ENCODE measurements at regions not wholly inside any gene's neighbourhood (a gene's known extent, or its start where the extent isn't known, plus 50 kb on each side); places are given as distances from the start of the nearest gene placed in this dataset.

DNA sequence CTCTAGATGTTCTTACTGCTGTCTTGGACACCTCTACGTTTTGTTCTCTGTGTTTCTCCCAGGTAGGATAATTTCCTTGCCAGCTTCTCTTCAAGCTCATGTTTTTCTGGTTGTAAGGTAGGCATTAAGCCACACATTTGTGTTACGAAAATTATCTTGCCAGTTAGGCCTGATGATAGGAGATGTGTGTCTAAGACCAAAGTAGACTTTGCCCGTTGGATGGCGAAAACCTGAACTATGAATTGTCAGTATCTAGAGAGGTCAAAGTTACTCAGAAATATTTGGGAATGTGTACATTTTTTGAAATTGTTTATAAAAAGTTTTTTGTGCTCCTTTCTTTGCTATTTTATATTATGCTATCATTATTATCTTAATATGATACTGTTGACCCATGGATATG, 72.8 kb downstream of the FHIP1A start:
- no peak overlapping the region for H3K4me3 ChIP-seq (ENCODE audit: low read length)
- DNase-seq, result no peak
- Mint-ChIP-seq H3K4me3 (no peak overlapping the region), H3K4me1 (no peaks in the 10 kb centered on the region), H3K27ac (no peak overlapping the region), H3K36me3 (no peaks in the 10 kb centered on the region), H3K27me3 (ENCODE audit: low read depth in 2 of 2) (peaks cover 0 to 7% of the 10 kb centered on the region in 2 donors), H3K9me3 (no peaks in the 10 kb centered on the region)
- no peaks in the 10 kb centered on the region for H3K36me3 ChIP-seq (ENCODE audit: control insufficient read depth, insufficient read depth, low read length)
- H3K27me3 ChIP-seq (ENCODE audit: control insufficient read depth, insufficient read depth, low read length), result no peaks in the 10 kb centered on the region
- H3K9me3 ChIP-seq (ENCODE audit: control insufficient read depth, insufficient read depth, low read length), result no peaks in the 10 kb centered on the region
- ATAC-seq, result no peak
- TF ChIP-seq, protein P1, sequence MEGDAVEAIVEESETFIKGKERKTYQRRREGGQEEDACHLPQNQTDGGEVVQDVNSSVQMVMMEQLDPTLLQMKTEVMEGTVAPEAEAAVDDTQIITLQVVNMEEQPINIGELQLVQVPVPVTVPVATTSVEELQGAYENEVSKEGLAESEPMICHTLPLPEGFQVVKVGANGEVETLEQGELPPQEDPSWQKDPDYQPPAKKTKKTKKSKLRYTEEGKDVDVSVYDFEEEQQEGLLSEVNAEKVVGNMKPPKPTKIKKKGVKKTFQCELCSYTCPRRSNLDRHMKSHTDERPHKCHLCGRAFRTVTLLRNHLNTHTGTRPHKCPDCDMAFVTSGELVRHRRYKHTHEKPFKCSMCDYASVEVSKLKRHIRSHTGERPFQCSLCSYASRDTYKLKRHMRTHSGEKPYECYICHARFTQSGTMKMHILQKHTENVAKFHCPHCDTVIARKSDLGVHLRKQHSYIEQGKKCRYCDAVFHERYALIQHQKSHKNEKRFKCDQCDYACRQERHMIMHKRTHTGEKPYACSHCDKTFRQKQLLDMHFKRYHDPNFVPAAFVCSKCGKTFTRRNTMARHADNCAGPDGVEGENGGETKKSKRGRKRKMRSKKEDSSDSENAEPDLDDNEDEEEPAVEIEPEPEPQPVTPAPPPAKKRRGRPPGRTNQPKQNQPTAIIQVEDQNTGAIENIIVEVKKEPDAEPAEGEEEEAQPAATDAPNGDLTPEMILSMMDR (IDR thresholded peaks at IDR 0.05), result no peak
- H3K4me1 ChIP-seq (ENCODE audit: control insufficient read depth, insufficient read depth, low read length), result no peaks in the 10 kb centered on the region
- intact Hi-C loops (cut with micrococcal nuclease), result no loop called here
- 89% methylated on average over 4 of the region's 4 CpGs for WGBS (ENCODE audit: insufficient coverage)
- H3K27ac ChIP-seq (ENCODE audit: low read length), result no peak overlapping the region

DNA sequence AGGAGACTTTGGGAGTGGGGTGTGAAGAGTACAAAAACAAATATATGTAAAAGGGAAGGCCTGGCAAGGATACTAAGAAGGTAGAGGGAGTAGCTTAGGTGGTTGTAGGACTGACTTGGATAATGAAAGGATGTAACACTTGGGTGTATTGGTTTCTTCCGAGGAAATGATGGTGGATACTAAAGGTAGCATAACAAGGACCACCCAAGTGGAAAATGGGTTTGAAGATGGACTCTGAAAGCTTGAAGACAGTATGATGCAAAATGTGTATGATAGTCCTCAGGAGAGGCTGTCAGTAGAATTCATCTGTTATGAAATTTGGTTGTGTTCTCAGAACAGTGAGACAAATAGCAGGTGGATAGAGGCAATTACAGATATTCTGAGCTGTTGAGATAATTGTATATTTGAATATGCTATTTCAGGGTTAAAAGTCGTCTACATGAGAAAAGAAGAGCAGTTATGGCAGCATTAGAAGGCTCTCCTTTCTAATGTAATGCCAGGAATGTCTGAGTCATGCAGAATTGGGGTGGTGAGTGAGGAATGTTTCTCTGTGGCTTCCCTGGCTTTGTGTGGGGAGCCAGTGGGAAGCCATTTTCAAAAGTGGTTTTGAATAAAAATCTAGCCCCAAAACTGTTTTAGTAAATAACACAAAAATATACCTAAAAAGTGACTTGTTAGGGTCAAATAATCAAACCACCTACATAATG, 75.6 kb downstream of the FHIP1A start:
- ATAC-seq (no peak), DNase-seq (no peak)
- Mint-ChIP-seq H3K4me1 (no peaks in the 10 kb centered on the region), H3K27ac (no peak overlapping the region), H3K9me3 (peaks cover 0 to 5% of the 10 kb centered on the region in 2 donors), H3K36me3 (no peaks in the 10 kb centered on the region), H3K4me3 (no peak overlapping the region), H3K27me3 (ENCODE audit: low read depth in 2 of 2) (peaks cover 0 to 5% of the 10 kb centered on the region in 2 donors)
- intact Hi-C loops (cut with micrococcal nuclease), result no loop called here
- Histone ChIP-seq H3K36me3 (ENCODE audit: control insufficient read depth, insufficient read depth, low read length) (no peaks in the 10 kb centered on the region), H3K4me1 (ENCODE audit: control insufficient read depth, insufficient read depth, low read length) (no peaks in the 10 kb centered on the region), H3K27me3 (ENCODE audit: control insufficient read depth, insufficient read depth, low read length) (no peaks in the 10 kb centered on the region), H3K9me3 (ENCODE audit: control insufficient read depth, insufficient read depth, low read length) (peaks cover 3% of the 10 kb centered on the region), H3K4me3 (ENCODE audit: low read length) (no peak overlapping the region), H3K27ac (ENCODE audit: low read length) (no peak overlapping the region)
- TF ChIP-seq, protein P1 (IDR thresholded peaks at IDR 0.05), result no peak
- 59% methylated on average over 2 of the region's 2 CpGs for WGBS (ENCODE audit: insufficient coverage)

DNA sequence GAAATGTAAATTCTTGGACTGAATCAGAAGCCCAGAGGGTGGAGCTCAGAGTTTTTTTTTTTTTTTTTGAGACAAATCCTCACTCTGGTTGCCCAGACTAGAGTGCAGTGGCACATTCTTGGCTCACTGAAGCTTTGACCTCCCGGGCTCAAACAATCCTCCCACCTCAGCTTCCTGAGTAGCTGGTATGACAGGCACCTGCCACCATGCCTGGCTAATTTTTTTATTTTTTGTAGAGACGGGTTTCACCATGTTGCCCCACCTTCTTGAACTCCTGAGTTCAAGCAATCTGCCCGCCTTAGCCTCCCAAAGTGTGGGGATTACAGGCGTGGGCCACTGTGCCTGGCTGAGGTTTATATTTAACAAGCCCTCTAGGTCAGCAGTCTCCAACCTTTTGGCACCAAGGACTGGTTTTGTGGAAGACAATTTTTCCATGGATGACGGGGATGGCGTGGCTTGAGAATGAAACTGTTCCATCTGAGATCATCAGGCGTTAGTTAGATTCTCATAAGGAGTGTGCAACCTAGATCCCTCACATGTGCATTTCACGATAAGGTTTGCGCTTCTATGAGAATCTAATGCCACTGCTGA, 76.7 kb downstream of the FHIP1A start:
- no peak overlapping the region for H3K4me3 ChIP-seq (ENCODE audit: low read length)
- intact Hi-C loops (cut with micrococcal nuclease), result no loop called here
- H3K36me3 ChIP-seq (ENCODE audit: control insufficient read depth, insufficient read depth, low read length), result no peaks in the 10 kb centered on the region
- peaks cover 4% of the 10 kb centered on the region for H3K9me3 ChIP-seq (ENCODE audit: control insufficient read depth, insufficient read depth, low read length)
- DNase-seq, result no peak
- peaks cover 0 to 5% of the 10 kb centered on the region in 2 donors for H3K9me3 Mint-ChIP-seq
- no peak for ATAC-seq
- H3K4me1 Mint-ChIP-seq, result no peaks in the 10 kb centered on the region
- 90% methylated on average over 9 of the region's 9 CpGs for WGBS (ENCODE audit: insufficient coverage)
- H3K4me3 Mint-ChIP-seq, result no peak overlapping the region
- H3K4me1 ChIP-seq (ENCODE audit: control insufficient read depth, insufficient read depth, low read length), result no peaks in the 10 kb centered on the region
- H3K27ac Mint-ChIP-seq, result no peak overlapping the region
- TF ChIP-seq, protein P1 (IDR thresholded peaks at IDR 0.05), result no peak
- H3K27me3 Mint-ChIP-seq (ENCODE audit: low read depth in 2 of 2), result no peaks in the 10 kb centered on the region
- H3K27me3 ChIP-seq (ENCODE audit: control insufficient read depth, insufficient read depth, low read length), result no peaks in the 10 kb centered on the region
- no peak overlapping the region for H3K27ac ChIP-seq (ENCODE audit: low read length)
- H3K36me3 Mint-ChIP-seq, result no peaks in the 10 kb centered on the region

DNA sequence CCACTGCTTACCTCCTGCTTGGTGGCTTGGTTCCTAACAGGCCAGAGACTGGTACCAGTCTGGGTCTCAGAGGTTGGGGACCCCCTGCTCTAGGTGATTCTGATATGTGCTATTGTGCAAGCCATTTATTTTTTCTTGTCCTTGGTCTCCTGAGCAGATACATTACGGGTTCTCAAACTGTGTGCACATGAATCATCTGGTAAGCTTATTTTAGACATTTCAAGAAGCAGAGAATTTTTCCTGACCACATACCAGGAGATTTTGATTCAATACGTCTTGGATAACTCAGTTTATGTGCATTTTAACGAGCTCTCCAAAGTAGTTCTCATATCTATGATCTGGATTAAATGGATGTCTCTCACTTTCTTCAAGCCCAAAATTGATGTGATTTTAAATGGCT, 77.2 kb downstream of the FHIP1A start:
- no peak overlapping the region for H3K27ac Mint-ChIP-seq
- no peaks in the 10 kb centered on the region for H3K27me3 Mint-ChIP-seq (ENCODE audit: low read depth in 2 of 2)
- WGBS (ENCODE audit: insufficient coverage), result 97% methylated on average over 2 of the region's 3 CpGs
- TF ChIP-seq, protein P1 (IDR thresholded peaks at IDR 0.05), result no peak
- no peak overlapping the region for H3K4me3 ChIP-seq (ENCODE audit: low read length)
- H3K9me3 Mint-ChIP-seq, result peaks cover 0 to 5% of the 10 kb centered on the region in 2 donors
- peaks cover 4% of the 10 kb centered on the region for H3K9me3 ChIP-seq (ENCODE audit: control insufficient read depth, insufficient read depth, low read length)
- ATAC-seq (no peak), DNase-seq (no peak)
- no peaks in the 10 kb centered on the region for H3K27me3 ChIP-seq (ENCODE audit: control insufficient read depth, insufficient read depth, low read length)
- H3K4me1 Mint-ChIP-seq, result no peaks in the 10 kb centered on the region
- no peak overlapping the region for H3K4me3 Mint-ChIP-seq
- H3K27ac ChIP-seq (ENCODE audit: low read length), result no peak overlapping the region
- H3K36me3 Mint-ChIP-seq, result no peaks in the 10 kb centered on the region
- intact Hi-C loops (cut with micrococcal nuclease), result no loop called here
- H3K36me3 ChIP-seq (ENCODE audit: control insufficient read depth, insufficient read depth, low read length), result no peaks in the 10 kb centered on the region
- no peaks in the 10 kb centered on the region for H3K4me1 ChIP-seq (ENCODE audit: control insufficient read depth, insufficient read depth, low read length)

Data from natural killer cell (primary cell).